CD14-positive monocyte (primary cell): ENCODE measurements at regions not wholly inside any gene's neighbourhood (a gene's known extent, or its start where the extent isn't known, plus 50 kb on each side); places are given as distances from the start of the nearest gene placed in this dataset.

Experiments used
- DNase-seq, 3 donors: peaks; one replicate each; pipeline ENCODE4 v3.0.0-alpha.2; 2011 to 2022
- H2AFZ ChIP-seq: 2 replicates; pipeline ENCODE4 v1.6.0; 2012; ENCODE audit warnings: mild to moderate bottlenecking, low read depth, low read length, inconsistent platforms; ENCODE audit not compliant: insufficient read depth, poor library complexity, severe bottlenecking
- H3K27ac ChIP-seq, 2 donors: 1 replicate in 1 of 2; 2 replicates in 1 of 2; pipeline ENCODE4 v1.5.1; 2012 to 2013; ENCODE audit warnings: low read length in 2 of 2, control low read depth in 1 of 2, inconsistent platforms in 1 of 2, low read depth in 1 of 2, mild to moderate bottlenecking in 1 of 2
- H3K27me3 ChIP-seq, 2 donors: one replicate each; pipeline versions ENCODE4 v1.6.0 to v1.6.1; 2011 to 2013; ENCODE audit warnings: low read length in 2 of 2; ENCODE audit not compliant: control insufficient read depth in 2 of 2, insufficient read depth in 2 of 2
- H3K36me3 ChIP-seq, 2 donors: replicated peaks in 1 of 2; 1 replicate in 1 of 2; 2 replicates in 1 of 2; pipeline versions ENCODE4 v1.5.1 to v1.6.1; 2012 to 2013; ENCODE audit warnings: low read length in 2 of 2, control low read depth in 1 of 2, inconsistent platforms in 1 of 2, mild to moderate bottlenecking in 1 of 2; ENCODE audit not compliant: insufficient read depth in 2 of 2, control insufficient read depth in 1 of 2
- H3K4me1 ChIP-seq, 2 donors: 1 replicate in 1 of 2; 2 replicates in 1 of 2; pipeline versions ENCODE4 v1.5.1 to v1.6.1; 2012 to 2013; ENCODE audit warnings: low read length in 2 of 2, control low read depth in 1 of 2, inconsistent platforms in 1 of 2, mild to moderate bottlenecking in 1 of 2, moderate library complexity in 1 of 2; ENCODE audit not compliant: insufficient read depth in 2 of 2, control insufficient read depth in 1 of 2
- H3K4me2 ChIP-seq: replicated peaks from 2 replicates; pipeline ENCODE3; 2012; ENCODE audit warnings: low read length, moderate library complexity, mild to moderate bottlenecking; ENCODE audit not compliant: poor library complexity, severe bottlenecking; ENCODE audit errors: extremely low read depth
- H3K4me3 ChIP-seq, 3 experiments: fragments of 200-600 bp in 1 of 3; sonication (generic) in 1 of 3; replicated peaks in 1 of 3; 1 replicate in 2 of 3; 2 replicates in 1 of 3; pipeline ENCODE4 v1.5.1; 2011 to 2013; ENCODE audit warnings: low read length in 3 of 3, mild to moderate bottlenecking in 3 of 3, control low read depth in 2 of 3, low read depth in 2 of 3, inconsistent platforms in 1 of 3, moderate library complexity in 1 of 3
- H3K79me2 ChIP-seq: 2 replicates; pipeline ENCODE4 v1.6.0; 2012; ENCODE audit warnings: mild to moderate bottlenecking, control low read depth, inconsistent platforms, low read length, moderate library complexity; ENCODE audit not compliant: insufficient read depth
- H3K9ac ChIP-seq: 2 replicates; pipeline ENCODE4 v1.6.0; 2017; ENCODE audit warnings: low read length, mild to moderate bottlenecking; ENCODE audit not compliant: insufficient read depth, poor library complexity, severe bottlenecking
- H3K9me3 ChIP-seq, 2 donors: replicated peaks in 1 of 2; 1 replicate in 1 of 2; 2 replicates in 1 of 2; pipeline versions ENCODE4 v1.5.1 to v1.6.1; 2012 to 2013; ENCODE audit warnings: low read length in 2 of 2, control low read depth in 1 of 2; ENCODE audit not compliant: control insufficient read depth in 1 of 2, insufficient read depth in 1 of 2
- H4K20me1 ChIP-seq: 2 replicates; pipeline ENCODE4 v1.6.0; 2012; ENCODE audit warnings: mild to moderate bottlenecking, low read length, control low read depth, moderate library complexity; ENCODE audit not compliant: insufficient read depth
- H3K27ac Mint-ChIP-seq, 7 donors: one replicate each; pipeline ENCODE4 v1.8.0; 2020; ENCODE audit warnings: mild to moderate bottlenecking in 7 of 7, mixed read lengths in 7 of 7, moderate library complexity in 6 of 7, inconsistent platforms in 2 of 7
- H3K27me3 Mint-ChIP-seq, 3 donors: one replicate each; pipeline ENCODE4 v1.8.0; 2021 to 2022; ENCODE audit warnings: low read depth in 3 of 3, mild to moderate bottlenecking in 3 of 3, mixed read lengths in 3 of 3, moderate library complexity in 3 of 3, inconsistent platforms in 1 of 3
- H3K36me3 Mint-ChIP-seq, 2 donors: one replicate each; pipeline ENCODE4 v1.8.0; 2020; ENCODE audit warnings: mixed read lengths in 2 of 2, inconsistent platforms in 1 of 2, mild to moderate bottlenecking in 1 of 2
- H3K4me1 Mint-ChIP-seq: one replicate; pipeline ENCODE4 v1.8.0; 2020; ENCODE audit warnings: mild to moderate bottlenecking, mixed read lengths
- H3K4me3 Mint-ChIP-seq, 2 donors: one replicate each; pipeline ENCODE4 v1.8.0; 2020; ENCODE audit warnings: mild to moderate bottlenecking in 2 of 2, mixed read lengths in 2 of 2, moderate library complexity in 1 of 2
- H3K9me3 Mint-ChIP-seq, 7 donors: one replicate each; pipeline ENCODE4 v1.8.0; 2020 to 2022; ENCODE audit warnings: mixed read lengths in 7 of 7, mild to moderate bottlenecking in 6 of 7, moderate library complexity in 6 of 7, inconsistent platforms in 2 of 7
- CTCF ChIP-seq: fragments of 200-600 bp; IDR thresholded peaks from one replicate; pipeline ENCODE4 v1.8.0; 2022; ENCODE audit warnings: antibody characterized with exemption, mild to moderate bottlenecking
- WGBS: methylation state at CpG from one replicate; pipeline ENCODE4 v1.1.5; 2013; ENCODE audit warnings: missing lambda C conversion rate; ENCODE audit not compliant: insufficient coverage; 5-methylcytosine and 5-hydroxymethylcytosine counted together
- intact Hi-C, 2 donors: fragments of 100-400 bp; cut with micrococcal nuclease; formaldehyde crosslinking; loops; one replicate each; pipeline versions ENCODE4 v1.15.0 to v1.15.1; 2023

GRCh38 chr17:79144133-79144532 is 69.5 kb downstream of the ENGASE start:
- H3K9ac ChIP-seq, result no peak overlapping the region
- Mint-ChIP-seq H3K27ac (no peak overlapping the region), H3K9me3 (no peaks in the 10 kb centered on the region), H3K36me3 (no peaks in the 10 kb centered on the region), H3K4me3 (no peak overlapping the region), H3K4me1 (no peaks in the 10 kb centered on the region), H3K27me3 (peaks cover 3 to 10% (median 7%) of the 10 kb centered on the region in 3 donors)
- H3K4me2 ChIP-seq, result no peak overlapping the region
- no peaks in the 10 kb centered on the region for H4K20me1 ChIP-seq
- no peaks in the 10 kb centered on the region for H3K27me3 ChIP-seq
- DNase-seq, result no peak
- intact Hi-C loops, result no loop called here
- no peak overlapping the region for H2AFZ ChIP-seq
- no peaks in the 10 kb centered on the region for H3K9me3 ChIP-seq
- H3K4me3 ChIP-seq, result no peak overlapping the region
- 97% methylated on average over 6 of the region's 12 CpGs for WGBS
- H3K27ac ChIP-seq, result no peak overlapping the region
- H3K79me2 ChIP-seq, result no peaks in the 10 kb centered on the region
- no peaks in the 10 kb centered on the region for H3K36me3 ChIP-seq
- TF ChIP-seq CTCF, result no peak
- no peaks in the 10 kb centered on the region for H3K4me1 ChIP-seq

- Histone ChIP-seq H3K27me3 (no peaks in the 10 kb centered on the region), H2AFZ (no peak overlapping the region), H3K4me2 (no peak overlapping the region), H3K79me2 (no peaks in the 10 kb centered on the region), H3K9me3 (peaks cover 0 to 5% of the 10 kb centered on the region in 2 donors), H3K27ac (no peak overlapping the region), H3K36me3 (no peaks in the 10 kb centered on the region), H3K4me1 (no peaks in the 10 kb centered on the region), H4K20me1 (no peaks in the 10 kb centered on the region), H3K9ac (no peak overlapping the region), H3K4me3 (no peak overlapping the region)
- DNase-seq, result no peak
- Mint-ChIP-seq H3K4me1 (no peaks in the 10 kb centered on the region), H3K9me3 (peaks cover 0 to 8% (median 4%) of the 10 kb centered on the region in 7 donors), H3K4me3 (no peak overlapping the region), H3K27me3 (peaks cover 9 to 22% (median 12%) of the 10 kb centered on the region in 3 donors), H3K27ac (no peak overlapping the region), H3K36me3 (no peaks in the 10 kb centered on the region)
- TF ChIP-seq CTCF, result no peak
- 82% methylated on average over 10 of the region's 13 CpGs for WGBS
- intact Hi-C loops, result no loop called here
These were observed 67.8 kb downstream of the ENGASE start for GRCh38 chr17:79142375-79142774.
